ENCODE measurements at regions not wholly inside any gene's neighbourhood (a gene's known extent, or its start where the extent isn't known, plus 50 kb on each side); places are given as distances from the start of the nearest gene placed in this dataset.

DNA sequence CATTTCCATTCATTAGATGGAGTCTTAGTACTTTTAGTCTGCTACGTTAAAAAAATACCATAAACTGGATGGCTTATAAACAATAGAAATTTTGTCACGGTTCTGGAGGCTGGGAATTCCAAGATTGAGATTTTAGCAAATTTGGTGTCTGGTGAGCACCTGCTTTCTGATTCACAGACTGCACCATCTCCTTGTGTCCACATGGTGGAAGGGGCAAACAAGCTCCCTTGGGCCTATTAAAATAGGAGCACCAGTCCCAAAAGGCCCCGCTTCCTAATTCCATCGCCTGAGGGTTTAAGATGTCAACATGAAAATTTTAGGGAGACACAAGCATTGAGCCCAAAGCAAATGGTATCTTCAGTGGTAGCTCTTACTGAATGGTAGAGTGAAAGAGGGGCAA is 120.5 kb upstream of the MAP9 start:
- TF ChIP-seq GATA2 (IDR thresholded peaks at IDR 0.05; ENCODE audit: low read depth, low read length) (no peak), GATA3 (IDR thresholded peaks at IDR 0.05; ENCODE audit: low read depth, low read length) (no peak)

DNA sequence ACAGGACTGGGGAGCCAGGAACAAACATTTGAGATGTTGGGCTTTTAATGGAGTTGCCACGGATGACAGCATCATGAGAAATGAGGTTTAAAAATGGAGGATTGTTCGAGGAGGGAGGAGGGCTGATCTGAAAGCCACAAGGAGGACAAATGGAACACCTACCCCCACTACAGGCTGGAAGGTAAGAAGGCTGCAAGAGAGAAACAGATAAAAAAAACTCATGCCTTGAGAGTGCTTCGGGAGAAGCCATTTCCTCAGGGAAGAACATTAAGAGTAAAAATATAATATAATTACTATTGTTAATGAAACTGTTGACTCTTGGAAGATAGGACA is 119.5 kb upstream of the MAP9 start:
- TF ChIP-seq GATA3 (IDR thresholded peaks at IDR 0.05; ENCODE audit: low read depth, low read length) (no peak), GATA2 (IDR thresholded peaks at IDR 0.05; ENCODE audit: low read depth, low read length) (no peak)

- TF ChIP-seq GATA2 (IDR thresholded peaks at IDR 0.05; ENCODE audit: low read depth, low read length) (no peak), GATA3 (IDR thresholded peaks at IDR 0.05; ENCODE audit: low read depth, low read length) (no peak)
These were observed 119.0 kb upstream of the MAP9 start for GRCh38 chr4:155495572-155496293.

- TF ChIP-seq GATA3 (IDR thresholded peaks at IDR 0.05; ENCODE audit: low read depth, low read length) (no peak), GATA2 (IDR thresholded peaks at IDR 0.05; ENCODE audit: low read depth, low read length) (no peak)
These were observed 117.4 kb upstream of the MAP9 start for GRCh38 chr4:155494037-155494718.

- TF ChIP-seq GATA2 (IDR thresholded peaks at IDR 0.05; ENCODE audit: low read depth, low read length) (no peak), GATA3 (IDR thresholded peaks at IDR 0.05; ENCODE audit: low read depth, low read length) (no peak)
These were observed 114.8 kb upstream of the MAP9 start for GRCh38 chr4:155491336-155492120.

- TF ChIP-seq GATA3 (IDR thresholded peaks at IDR 0.05; ENCODE audit: low read depth, low read length) (no peak), GATA2 (IDR thresholded peaks at IDR 0.05; ENCODE audit: low read depth, low read length) (no peak)
These were observed 112.5 kb upstream of the MAP9 start for GRCh38 chr4:155489271-155489670.

DNA sequence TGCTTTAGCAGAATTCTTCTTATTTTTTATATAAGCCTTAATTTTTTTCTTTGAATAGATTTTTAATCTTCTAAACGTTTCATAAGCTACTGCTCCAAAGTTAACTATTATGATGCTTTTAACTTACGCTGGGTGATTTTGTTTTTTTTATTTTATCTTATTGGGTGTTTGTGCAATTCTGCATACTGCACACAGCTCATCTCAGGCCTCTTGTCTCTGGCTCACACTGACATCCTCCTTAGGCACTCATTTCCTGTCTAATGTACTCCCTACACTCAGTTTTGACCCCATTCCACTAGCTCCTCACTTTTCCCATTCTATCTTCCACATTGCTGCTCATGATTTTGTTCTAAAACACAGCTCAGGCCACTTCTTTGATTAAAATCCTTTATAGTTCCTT is 111.9 kb upstream of the MAP9 start:
- TF ChIP-seq GATA3 (IDR thresholded peaks at IDR 0.05; ENCODE audit: low read depth, low read length): no peak
- no peak for TF ChIP-seq GATA2 (IDR thresholded peaks at IDR 0.05; ENCODE audit: low read depth, low read length)

DNA sequence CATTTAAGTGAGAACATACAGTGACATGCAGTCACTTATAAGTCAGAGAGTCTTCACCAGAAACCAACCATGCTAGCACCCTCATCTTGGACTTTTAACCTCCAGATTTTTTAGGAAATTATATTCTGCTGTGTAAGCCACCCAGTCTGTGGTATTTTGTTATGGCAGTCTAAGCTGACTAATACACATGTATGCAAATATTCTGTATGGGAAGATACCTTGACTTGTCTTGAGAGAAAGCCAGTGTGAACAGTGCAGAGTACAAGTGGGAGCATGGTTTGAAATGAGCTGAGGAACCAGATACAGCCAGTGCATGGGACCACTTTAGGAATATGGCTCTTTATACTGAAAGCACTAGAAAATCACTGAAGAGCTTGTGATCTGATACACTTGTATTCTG is 110.4 kb upstream of the MAP9 start:
- TF ChIP-seq GATA3 (IDR thresholded peaks at IDR 0.05; ENCODE audit: low read depth, low read length) (no peak), GATA2 (IDR thresholded peaks at IDR 0.05; ENCODE audit: low read depth, low read length) (no peak)

DNA sequence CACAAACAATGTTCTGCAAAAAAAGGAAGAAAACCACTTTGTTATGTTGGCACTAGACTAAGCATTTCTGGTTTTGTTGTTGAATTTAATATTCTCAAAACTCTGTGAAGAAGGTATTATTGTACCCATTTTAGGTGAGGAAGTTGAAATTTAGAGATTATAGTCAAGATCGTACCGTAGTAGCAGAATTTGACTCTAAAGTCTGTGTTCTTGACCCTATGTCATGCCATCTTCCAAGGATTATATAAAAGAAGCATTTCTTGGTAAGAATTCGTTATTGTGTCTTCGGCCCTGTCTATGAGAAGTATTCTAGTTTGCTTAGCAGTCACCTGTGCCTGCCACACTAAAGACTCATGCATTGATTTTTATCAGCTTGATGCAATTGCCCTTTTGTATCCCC is 104.4 kb upstream of the MAP9 start:
- TF ChIP-seq GATA2 (IDR thresholded peaks at IDR 0.05; ENCODE audit: low read depth, low read length) (no peak), GATA3 (IDR thresholded peaks at IDR 0.05; ENCODE audit: low read depth, low read length) (no peak)

- TF ChIP-seq GATA3 (IDR thresholded peaks at IDR 0.05; ENCODE audit: low read depth, low read length) (no peak), GATA2 (IDR thresholded peaks at IDR 0.05; ENCODE audit: low read depth, low read length) (no peak)
These were observed 103.1 kb upstream of the MAP9 start for GRCh38 chr4:155479835-155480234.

DNA sequence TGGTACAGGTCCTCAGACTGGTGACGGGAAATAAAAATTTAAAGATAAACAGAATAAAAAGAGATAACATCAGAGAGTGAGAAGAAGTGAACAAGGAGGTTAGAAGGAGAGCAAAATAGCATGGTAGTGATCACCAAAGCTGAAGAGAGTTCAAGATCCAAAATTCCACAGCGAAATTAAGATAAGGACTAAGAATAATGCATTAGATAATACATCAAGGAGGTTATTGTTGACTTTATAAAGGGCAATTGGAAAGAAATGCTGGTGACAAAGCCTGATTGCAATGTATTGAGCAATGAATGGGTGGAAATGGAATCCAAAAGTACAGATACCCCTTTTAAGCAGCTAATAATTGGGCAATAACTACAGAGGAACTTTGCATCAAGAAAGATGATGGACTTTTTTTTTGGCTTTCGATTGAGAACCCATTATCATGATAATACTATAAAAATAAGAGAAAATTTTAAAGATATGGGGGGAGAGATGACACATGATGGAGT is 101.6 kb upstream of the MAP9 start:
- TF ChIP-seq GATA3 (IDR thresholded peaks at IDR 0.05; ENCODE audit: low read depth, low read length) (no peak), GATA2 (IDR thresholded peaks at IDR 0.05; ENCODE audit: low read depth, low read length) (no peak)

DNA sequence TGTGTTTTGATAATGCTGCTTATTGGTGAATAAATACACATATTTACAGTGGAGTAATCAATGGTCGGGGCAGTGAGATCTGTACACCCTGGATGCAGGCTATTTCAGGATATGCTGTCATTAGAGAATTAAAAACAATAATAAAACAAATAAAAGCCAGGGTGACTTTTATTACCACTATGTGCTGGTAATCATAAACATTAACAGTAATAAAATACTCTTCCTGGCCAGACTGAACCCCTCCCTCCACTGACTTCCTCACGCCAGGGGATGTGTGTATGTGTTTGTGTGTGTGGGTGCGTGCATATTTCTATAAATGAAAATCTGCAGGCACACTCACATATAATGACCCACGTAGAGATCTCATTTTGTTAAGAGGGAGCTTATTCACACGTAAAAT is 98.0 kb upstream of the MAP9 start:
- TF ChIP-seq GATA3 (IDR thresholded peaks at IDR 0.05; ENCODE audit: low read depth, low read length) (no peak), GATA2 (IDR thresholded peaks at IDR 0.05; ENCODE audit: low read depth, low read length) (no peak)

GRCh38 chr4:155473420-155474095 is 96.8 kb upstream of the MAP9 start:
- TF ChIP-seq GATA3 (IDR thresholded peaks at IDR 0.05; ENCODE audit: low read depth, low read length) (no peak), GATA2 (IDR thresholded peaks at IDR 0.05; ENCODE audit: low read depth, low read length) (no peak)

GRCh38 chr4:155468282-155468681 is 91.5 kb upstream of the MAP9 start:
- TF ChIP-seq GATA3 (IDR thresholded peaks at IDR 0.05; ENCODE audit: low read depth, low read length) (no peak), GATA2 (IDR thresholded peaks at IDR 0.05; ENCODE audit: low read depth, low read length) (no peak)
